Stomach (tissue), 8 donors: ENCODE measurements at regions not wholly inside any gene's neighbourhood (a gene's known extent, or its start where the extent isn't known, plus 50 kb on each side); places are given as distances from the start of the nearest gene placed in this dataset.
"Not testable (repeated sequence)": the region's sequence is repeated elsewhere in the genome, so short reads cannot be mapped to it uniquely, and the experiment has no call there.

Experiments
- DNase-seq, 2 donors: peaks; one replicate each; pipeline versions ENCODE4 v3.0.0 to v3.0.0-alpha.2; 2013 to 2019
- H3K27ac ChIP-seq, 5 donors: fragments of 200-600 bp in 4 of 5; sonication (generic) in 4 of 5; one replicate each; pipeline ENCODE4 v1.5.1; 2013 to 2019; ENCODE audit warnings: mild to moderate bottlenecking in 1 of 5, moderate library complexity in 1 of 5
- H3K27me3 ChIP-seq, 3 donors: fragments of 200-600 bp; sonication (generic); one replicate each; pipeline ENCODE4 v1.5.1; 2017 to 2019; ENCODE audit warnings: mixed run types in 1 of 3
- H3K36me3 ChIP-seq, 4 donors: fragments of 200-600 bp; sonication (generic); 1 replicate in 3 of 4; 2 replicates in 1 of 4; pipeline ENCODE4 v1.5.1; 2016 to 2019
- H3K4me1 ChIP-seq, 4 donors: fragments of 200-600 bp; sonication (generic); one replicate each; pipeline ENCODE4 v1.5.1; 2016 to 2019
- H3K4me3 ChIP-seq, 4 donors: fragments of 200-600 bp; sonication (generic) in 3 of 4; one replicate each; pipeline ENCODE4 v1.5.1; 2016 to 2019; ENCODE audit warnings: mild to moderate bottlenecking in 1 of 4
- H3K9me3 ChIP-seq, 4 donors: fragments of 200-600 bp; sonication (generic); one replicate each; pipeline ENCODE4 v1.5.1; 2016 to 2019
- CTCF ChIP-seq, 7 experiments: fragments of 450-650 bp in 4 of 7; fragments of 200-600 bp in 3 of 7; sonication (generic) in 3 of 7; IDR thresholded peaks; one replicate each; pipeline ENCODE4 v1.5.1; 2016 to 2019; ENCODE audit warnings: antibody characterized with exemption in 7 of 7, control low read depth in 2 of 7, mild to moderate bottlenecking in 1 of 7
- EP300 ChIP-seq: sonication (generic); formaldehyde crosslinking; IDR thresholded peaks from one replicate; pipeline ENCODE4 v1.6.1; 2017; ENCODE audit warnings: antibody characterized with exemption
- POLR2A ChIP-seq, 4 donors: fragments of 450-650 bp; IDR thresholded peaks; one replicate each; pipeline ENCODE4 v1.6.1; 2016; ENCODE audit warnings: antibody characterized with exemption in 4 of 4, control low read depth in 2 of 4, mild to moderate bottlenecking in 1 of 4, moderate library complexity in 1 of 4
- POLR2AphosphoS5 ChIP-seq, 3 donors: sonication (generic); formaldehyde crosslinking; IDR thresholded peaks; one replicate each; pipeline ENCODE4 v1.6.1; 2016; ENCODE audit warnings: antibody characterized with exemption in 3 of 3
- WGBS, 5 donors: extraction: QIAGEN DNeasy Blood & Tissue Kit in 3 of 5; methylation state at CpG; one replicate each; pipeline versions ENCODE4 v1.1.5 to v1.1.7; 2013 to 2018; 5-methylcytosine and 5-hydroxymethylcytosine counted together
- intact Hi-C: fragments of 100-400 bp; cut with DNase I; formaldehyde crosslinking; loops from one replicate; pipeline ENCODE4 v1.15.1; 2023; ENCODE audit warnings: low total_unique reads
- donor health status: healthy with polysubstance abuse.
- donor health status: Bipolar disorder and iron deficiency.
- donor health status: healthy.

- DNase-seq: no peak
- H3K9me3 ChIP-seq: no peaks in the 10 kb centered on the region
- H3K4me1 ChIP-seq: no peaks in the 10 kb centered on the region
- intact Hi-C loops: no loop called here
- H3K36me3 ChIP-seq: no peaks in the 10 kb centered on the region
- no peak overlapping the region for H3K4me3 ChIP-seq
- no peak for TF ChIP-seq CTCF (IDR thresholded peaks at IDR 0.05)
- TF ChIP-seq POLR2A (IDR thresholded peaks at IDR 0.05): no peak
- no peak for TF ChIP-seq EP300
- TF ChIP-seq POLR2AphosphoS5 (IDR thresholded peaks at IDR 0.05): no peak
- no peaks in the 10 kb centered on the region for H3K27me3 ChIP-seq
- H3K27ac ChIP-seq: no peak overlapping the region
- WGBS, 5 donors: 75 to 92% (median 85%) methylated on average over 3 of the region's 3 CpGs
Measured at GRCh38 chr1:90864681-90865080, 147.6 kb upstream of the BARHL2 start.

GRCh38 chr1:90862782-90863181, 145.7 kb upstream of the BARHL2 start:
- Histone ChIP-seq H3K27ac (no peak overlapping the region), H3K4me1 (no peaks in the 10 kb centered on the region), H3K36me3 (no peaks in the 10 kb centered on the region), H3K27me3 (no peaks in the 10 kb centered on the region), H3K9me3 (no peaks in the 10 kb centered on the region), H3K4me3 (no peak overlapping the region)
- TF ChIP-seq POLR2A (IDR thresholded peaks at IDR 0.05) (no peak), EP300 (no peak), CTCF (IDR thresholded peaks at IDR 0.05) (no peak), POLR2AphosphoS5 (IDR thresholded peaks at IDR 0.05) (no peak)
- no peak for DNase-seq
- intact Hi-C loops: no loop called here
- WGBS, 5 donors: 85 to 93% (median 89%) methylated on average over 3 of the region's 3 CpGs

GRCh38 chr1:90861421-90861820, 144.3 kb upstream of the BARHL2 start:
- H3K27me3 ChIP-seq, H3K27ac ChIP-seq, H3K9me3 ChIP-seq, DNase-seq, intact Hi-C loops, H3K4me3 ChIP-seq, H3K4me1 ChIP-seq, H3K36me3 ChIP-seq: not testable (repeated sequence)
- 85 to 95% (median 93%) methylated on average over 2 to 3 of the region's 3 CpGs for WGBS, 5 donors

GRCh38 chr1:90856463-90857007, 139.4 kb upstream of the BARHL2 start:
- TF ChIP-seq POLR2A (IDR thresholded peaks at IDR 0.05): no peak
- TF ChIP-seq POLR2AphosphoS5 (IDR thresholded peaks at IDR 0.05): no peak
- no peak for TF ChIP-seq EP300
- TF ChIP-seq CTCF (IDR thresholded peaks at IDR 0.05): no peak
- intact Hi-C loops: no loop called here
- WGBS, 5 donors: 53 to 65% (median 55%) methylated on average over 6 to 7 of the region's 7 CpGs
- Histone ChIP-seq H3K4me1 (peaks cover 0 to 7% (median 6%) of the 10 kb centered on the region in 4 donors), H3K27ac (no peak overlapping the region), H3K36me3 (no peaks in the 10 kb centered on the region), H3K4me3 (no peak overlapping the region), H3K9me3 (no peaks in the 10 kb centered on the region), H3K27me3 (peaks cover 0 to 17% (median 10%) of the 10 kb centered on the region in 3 donors)
- DNase-seq: no peak

- DNase-seq: no peak
- intact Hi-C loops: no loop called here
- 92 to 96% (median 93%) methylated on average over 4 of the region's 4 CpGs for WGBS, 5 donors
- Histone ChIP-seq H3K36me3 (no peaks in the 10 kb centered on the region), H3K4me1 (peaks cover 0 to 20% (median 10%) of the 10 kb centered on the region in 4 donors), H3K27me3 (peaks cover 0 to 26% (median 16%) of the 10 kb centered on the region in 3 donors), H3K27ac (no peak overlapping the region), H3K4me3 (no peak overlapping the region), H3K9me3 (no peaks in the 10 kb centered on the region)
- TF ChIP-seq POLR2AphosphoS5 (IDR thresholded peaks at IDR 0.05) (no peak), EP300 (no peak), POLR2A (IDR thresholded peaks at IDR 0.05) (no peak), CTCF (IDR thresholded peaks at IDR 0.05) (no peak)
Measured at GRCh38 chr1:90854397-90854924, 137.4 kb upstream of the BARHL2 start.
